ENCODE measurements at regions not wholly inside any gene's neighbourhood (a gene's known extent, or its start where the extent isn't known, plus 50 kb on each side); places are given as distances from the start of the nearest gene placed in this dataset.
"Not testable (repeated sequence)": the region's sequence is repeated elsewhere in the genome, so short reads cannot be mapped to it uniquely, and the experiment has no call there.

DNA sequence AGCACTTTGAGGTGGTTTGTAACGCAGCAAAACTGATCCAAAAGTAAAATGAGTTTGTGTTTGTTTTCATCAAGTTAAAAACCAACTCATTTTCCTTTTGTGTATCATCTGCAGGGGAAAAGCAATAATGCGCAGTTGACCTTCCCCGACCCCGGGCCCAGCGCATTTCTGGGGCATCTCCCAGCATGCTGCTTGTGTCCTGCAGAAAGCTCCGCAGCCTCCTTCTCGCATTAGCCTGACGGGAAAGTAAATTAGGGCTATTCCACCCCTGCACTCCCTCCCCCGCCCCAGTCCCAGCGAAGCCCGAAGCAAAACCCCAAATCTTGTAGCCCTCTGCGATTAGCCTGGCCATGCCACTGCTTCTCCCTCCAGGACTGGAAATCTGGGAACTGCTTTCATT, 82.0 kb upstream of the PPM1B start:
- DNase-seq (ENCODE audit: low spot score), result no peak

- DNase-seq (ENCODE audit: low spot score), result peak; percentile 89
Measured at GRCh38 chr2:44087036-44087713, 81.5 kb upstream of the PPM1B start.

GRCh38 chr2:44087714-44088092, 81.0 kb upstream of the PPM1B start:
- DNase-seq (ENCODE audit: low spot score), result peak; percentile 31

GRCh38 chr2:44092519-44092918, 76.2 kb upstream of the PPM1B start:
- DNase-seq (ENCODE audit: low spot score), result not testable (repeated sequence)

DNA sequence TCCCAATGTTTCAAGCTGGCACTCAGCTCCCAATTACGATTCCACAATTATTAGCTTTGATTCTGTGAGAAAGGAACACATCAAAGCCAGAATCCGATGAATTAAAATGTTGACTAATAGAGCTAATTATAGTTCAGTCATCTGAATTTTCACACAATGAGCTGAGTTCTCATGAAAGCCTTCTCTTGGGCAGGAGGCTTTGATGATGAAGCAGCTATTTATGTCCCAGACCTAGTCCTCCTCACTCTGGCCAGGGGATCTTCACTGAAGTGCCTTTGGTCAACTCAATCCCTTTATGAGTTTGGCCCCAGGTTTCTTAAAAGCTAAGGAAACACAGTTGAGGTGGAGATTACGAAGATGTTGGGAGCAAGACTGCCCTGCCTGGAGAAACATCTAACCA, 74.7 kb upstream of the PPM1B start:
- DNase-seq (ENCODE audit: low spot score), result no peak

DNA sequence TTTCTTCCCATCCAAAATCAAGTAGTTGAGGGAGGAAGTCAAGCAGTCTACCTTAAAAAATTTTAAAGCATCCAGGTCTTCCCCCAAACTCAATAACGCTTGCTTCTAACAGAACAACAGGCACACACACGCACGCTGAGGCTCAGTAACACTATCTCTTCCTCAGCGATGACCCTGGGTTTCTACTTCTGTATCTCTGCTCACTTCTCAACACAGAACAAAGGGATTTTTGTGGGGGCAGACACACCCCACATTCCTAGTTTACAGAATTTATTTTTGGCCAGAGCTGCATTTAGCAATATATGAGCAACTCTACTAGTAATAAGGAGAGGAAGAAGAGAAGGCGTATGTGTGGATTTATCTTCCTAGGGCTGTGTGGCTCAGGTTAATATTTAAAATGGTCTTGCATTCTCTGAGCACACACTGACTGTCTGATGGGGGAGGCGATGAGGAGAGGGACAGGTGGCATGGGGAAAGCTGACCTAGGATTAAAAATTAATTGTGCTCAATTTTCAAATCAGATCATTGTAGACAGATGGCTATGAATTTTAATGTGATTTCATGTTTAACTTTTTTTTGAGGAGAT, 71.3 kb upstream of the PPM1B start:
- no peak for DNase-seq (ENCODE audit: low spot score)

- DNase-seq (ENCODE audit: low spot score), result no peak
Measured at GRCh38 chr2:44098050-44098449, 70.6 kb upstream of the PPM1B start.

DNA sequence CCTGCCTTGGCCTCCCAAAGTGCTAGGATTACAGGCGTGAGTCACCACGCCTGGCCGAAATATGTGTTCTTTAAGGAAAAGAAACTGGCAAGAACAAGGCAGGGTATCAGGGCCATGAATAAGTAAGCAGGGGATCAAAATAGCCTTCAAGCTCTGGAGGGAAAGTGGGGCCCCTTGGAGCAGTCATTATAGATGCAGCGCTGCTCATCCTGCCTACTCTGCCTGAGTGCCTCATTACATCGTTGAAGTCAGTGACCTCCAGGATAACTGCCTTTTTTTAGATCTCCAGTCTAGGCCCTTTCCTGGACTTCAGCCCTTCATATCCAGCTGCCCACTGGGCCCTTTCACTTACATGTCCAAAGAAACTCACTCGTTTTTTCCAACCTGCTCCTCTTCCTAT, 69.8 kb upstream of the PPM1B start:
- DNase-seq (ENCODE audit: low spot score), result no peak

- peak; percentile 70 for DNase-seq (ENCODE audit: low spot score)
Measured at GRCh38 chr2:44100351-44100750, 68.3 kb upstream of the PPM1B start.

DNA sequence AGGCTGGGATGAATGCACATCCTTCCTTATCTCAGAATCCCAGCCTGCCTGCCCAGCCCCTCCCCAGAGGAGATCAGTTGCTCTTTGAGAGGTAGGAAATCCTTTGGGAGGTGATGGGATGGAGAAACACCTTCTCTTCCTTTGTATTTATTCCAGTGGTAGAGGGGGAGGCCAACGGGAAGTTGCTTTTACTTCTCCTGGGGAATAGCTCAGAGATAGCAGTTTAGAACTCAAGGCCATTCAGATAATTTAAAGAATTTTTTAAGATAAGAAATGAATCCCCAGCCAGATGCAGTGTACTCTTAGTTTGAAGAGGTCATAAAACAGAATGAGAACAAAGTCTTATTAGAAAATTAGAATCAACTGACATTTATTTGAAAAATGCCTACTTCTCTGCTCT, 67.4 kb upstream of the PPM1B start:
- DNase-seq (ENCODE audit: low spot score), result no peak

DNA sequence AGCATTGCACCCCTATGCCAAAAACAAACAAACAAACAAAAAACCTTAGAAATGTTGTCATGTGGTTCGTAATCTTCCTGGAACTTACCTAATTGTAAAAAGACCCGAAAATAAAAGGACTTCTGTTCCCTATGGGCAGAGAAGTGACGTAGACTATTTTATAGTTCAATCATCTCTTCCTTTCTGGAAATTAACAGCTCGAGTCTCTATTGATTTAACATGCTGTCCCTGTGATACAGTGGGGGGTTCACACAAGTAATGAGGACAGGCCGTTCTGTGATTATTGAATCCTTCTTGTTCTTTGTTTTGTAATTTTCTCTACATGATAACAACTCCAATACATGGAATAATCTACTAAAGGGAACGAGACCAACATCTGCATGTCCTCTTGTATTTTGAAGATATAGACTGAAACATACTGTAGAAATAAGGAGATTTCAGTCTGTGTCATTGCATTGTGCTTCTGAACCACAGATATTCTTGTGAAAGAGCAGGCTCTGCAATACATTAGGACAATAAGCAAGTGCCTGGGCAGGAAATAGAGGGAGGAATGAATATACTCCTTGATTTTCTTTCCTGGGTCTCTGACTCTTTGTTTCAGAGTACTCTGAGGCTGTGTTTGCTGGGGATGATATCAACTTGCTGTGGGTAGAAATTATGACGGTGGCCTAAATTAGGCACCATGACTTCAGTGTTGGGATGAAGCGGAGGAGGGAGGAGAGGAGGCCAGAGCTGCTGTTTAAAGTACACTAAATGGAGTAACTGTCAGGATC, 65.7 kb upstream of the PPM1B start:
- DNase-seq (ENCODE audit: low spot score), result no peak

DNA sequence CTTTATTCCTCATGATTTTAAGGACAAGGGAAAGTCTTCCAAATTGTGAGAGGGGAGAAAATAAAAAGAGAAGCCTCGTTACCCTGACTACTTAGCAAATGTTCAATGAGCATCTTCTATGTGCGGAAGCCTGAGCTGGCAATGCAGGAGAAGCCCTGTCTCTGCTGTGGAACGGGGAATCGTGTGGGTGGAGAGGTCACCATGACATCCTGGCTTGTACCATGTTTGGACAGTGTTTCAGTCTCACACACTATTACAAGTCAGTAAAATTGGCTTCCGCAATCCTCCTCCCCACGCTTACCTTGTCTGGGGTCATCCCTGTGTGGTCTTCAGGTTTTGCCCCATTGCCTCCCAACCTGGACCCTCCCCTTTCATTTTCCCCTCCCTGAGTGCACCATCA, 65.0 kb upstream of the PPM1B start:
- no peak for DNase-seq (ENCODE audit: low spot score)

DNA sequence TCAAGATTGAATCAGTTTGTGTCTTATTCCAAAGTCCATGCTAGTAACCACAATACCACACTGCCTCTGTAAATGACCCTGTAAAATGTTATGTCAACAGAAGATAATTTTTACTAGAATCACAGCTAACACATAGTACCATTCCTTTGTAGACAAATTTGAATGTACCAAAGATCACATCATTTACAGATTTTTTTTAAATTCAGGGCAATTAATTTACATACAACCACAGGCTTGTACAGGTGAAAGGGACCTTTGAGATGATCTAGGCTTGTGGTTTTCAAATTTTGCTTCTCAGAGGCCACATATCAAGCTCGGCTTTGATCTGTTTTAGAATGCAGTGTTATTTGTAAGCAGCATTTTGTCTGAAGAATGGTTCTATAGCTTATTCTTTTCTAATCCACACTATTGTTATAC, 63.8 kb upstream of the PPM1B start:
- no peak for DNase-seq (ENCODE audit: low spot score)

DNA sequence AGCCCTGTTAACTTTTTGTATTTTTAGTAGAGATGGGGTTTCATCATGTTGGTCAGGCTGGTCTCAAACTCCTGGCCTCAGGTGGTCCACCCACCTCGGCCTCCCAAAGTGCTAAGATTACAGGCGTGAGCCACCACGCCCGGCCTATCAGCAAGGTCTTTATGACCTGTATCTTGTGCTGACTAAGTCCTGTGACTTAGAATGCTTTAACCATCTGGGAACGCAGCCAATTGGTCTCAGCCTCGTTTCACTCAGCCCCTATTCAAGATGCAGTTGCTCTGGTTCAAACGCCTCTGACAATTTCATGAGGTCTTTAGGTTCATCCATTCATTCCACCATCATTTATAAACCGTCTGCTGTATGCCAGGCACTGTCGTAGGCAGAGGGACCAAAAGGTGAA, 62.2 kb upstream of the PPM1B start:
- not testable (repeated sequence) for DNase-seq (ENCODE audit: low spot score)

DNA sequence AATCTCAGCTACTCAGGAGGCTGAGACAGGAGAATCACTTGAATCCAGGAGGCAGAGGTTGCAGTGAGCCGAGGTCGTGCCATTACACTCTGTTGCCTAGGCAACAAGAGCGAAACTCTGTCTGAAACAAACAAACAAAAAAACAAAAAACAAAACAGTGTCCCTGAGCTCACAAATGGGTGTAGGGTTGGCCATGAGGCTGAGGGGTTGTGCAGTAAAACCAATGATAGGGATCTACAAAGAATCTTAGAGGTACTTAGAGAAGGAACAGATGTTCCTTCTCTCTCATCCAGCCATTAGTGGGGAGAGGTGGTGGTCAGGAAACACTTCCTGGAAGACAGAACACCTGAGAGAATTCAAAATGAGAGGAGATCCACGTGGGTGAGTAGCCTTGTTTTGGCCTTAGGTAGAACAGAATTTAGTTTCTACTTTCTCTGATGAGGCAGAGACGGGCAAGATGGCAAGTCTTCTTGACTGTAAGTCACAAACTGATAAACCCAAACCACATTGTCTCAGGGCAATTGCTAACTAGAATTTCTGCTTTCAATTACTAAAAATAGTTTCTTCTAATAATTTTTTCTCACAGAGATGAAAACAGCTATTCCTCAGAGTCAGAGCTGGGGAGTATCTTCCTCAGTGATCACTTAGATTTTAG, 61.5 kb upstream of the PPM1B start:
- DNase-seq (ENCODE audit: low spot score), result no peak

GRCh38 chr2:44107974-44108373, 60.7 kb upstream of the PPM1B start:
- DNase-seq (ENCODE audit: low spot score), result no peak

GRCh38 chr2:44109166-44109565, 59.5 kb upstream of the PPM1B start:
- DNase-seq (ENCODE audit: low spot score), result no peak

DNA sequence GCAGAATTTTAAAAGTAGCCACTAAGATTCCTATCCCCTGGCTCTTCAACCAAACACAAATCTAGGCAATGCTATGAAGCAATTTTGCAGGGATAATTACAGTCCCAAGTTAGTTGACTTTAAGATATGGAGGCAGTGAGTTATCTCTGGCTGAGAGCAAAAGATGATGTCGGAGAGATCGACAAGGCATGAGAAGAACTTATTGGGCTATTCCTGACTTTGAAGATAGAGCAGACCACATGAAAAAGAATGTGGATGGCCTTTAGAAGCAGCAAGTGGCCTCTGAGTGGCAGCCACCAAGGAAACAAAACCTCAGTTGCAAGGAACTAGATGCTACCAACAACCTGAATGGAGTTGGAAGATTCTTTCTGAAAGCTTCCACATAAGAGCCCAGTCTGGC, 58.2 kb upstream of the PPM1B start:
- no peak for DNase-seq (ENCODE audit: low spot score)

- DNase-seq (ENCODE audit: low spot score), result no peak
Measured at GRCh38 chr2:44112096-44112495, 56.6 kb upstream of the PPM1B start.

DNA sequence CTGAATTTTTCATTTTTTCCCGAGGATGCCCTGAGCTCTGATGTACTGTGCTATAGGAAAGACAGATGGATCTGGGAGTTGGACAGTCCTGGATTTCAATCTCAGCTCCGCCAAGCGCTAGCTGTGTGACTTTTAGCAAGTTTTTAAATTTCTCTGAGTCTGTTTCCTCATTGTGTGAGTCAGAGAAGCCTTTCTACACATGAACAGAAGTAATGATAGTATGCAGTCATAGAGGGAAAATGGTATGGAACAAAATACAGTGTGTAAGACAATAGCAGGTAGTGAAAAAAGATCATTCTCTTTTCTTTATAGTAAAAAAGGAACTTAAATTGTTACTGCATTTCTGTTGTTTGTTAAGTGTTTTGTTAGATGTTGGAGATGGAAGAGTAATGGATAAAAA, 52.4 kb upstream of the PPM1B start:
- no peak for DNase-seq (ENCODE audit: low spot score)

GRCh38 chr2:44118257-44118656, 50.4 kb upstream of the PPM1B start:
- DNase-seq (ENCODE audit: low spot score), result no peak

Measured in mucosa of gallbladder (tissue), 1 donor.